Astrocyte (in vitro differentiated cells and primary cell): ENCODE measurements at regions not wholly inside any gene's neighbourhood (a gene's known extent, or its start where the extent isn't known, plus 50 kb on each side); places are given as distances from the start of the nearest gene placed in this dataset.

Source experiments
- DNase-seq: peaks from one replicate; pipeline ENCODE4 v3.0.0-alpha.2; 2010; ENCODE audit warnings: low read depth
- FAIRE-seq: peaks from 2 replicates; lab custom pipeline; 2011; peaks lifted over from hg19 to GRCh38; lab: Jason Lieb, UNC
- H2AFZ ChIP-seq: 2 replicates; pipeline ENCODE4 v1.6.0; 2012; ENCODE audit warnings: low read depth, low read length, inconsistent platforms
- H3K27ac ChIP-seq: 2 replicates; pipeline ENCODE4 v1.5.1; 2011; ENCODE audit warnings: low read depth, low read length, inconsistent platforms
- H3K27me3 ChIP-seq: 2 replicates; pipeline ENCODE4 v1.6.0; 2011; ENCODE audit warnings: low read length, inconsistent platforms; ENCODE audit not compliant: insufficient read depth
- H3K36me3 ChIP-seq: 2 replicates; pipeline ENCODE4 v1.5.1; 2011; ENCODE audit warnings: low read length, inconsistent platforms; ENCODE audit not compliant: insufficient read depth
- H3K4me1 ChIP-seq: 2 replicates; pipeline ENCODE4 v1.5.1; 2011; ENCODE audit warnings: low read length, inconsistent platforms; ENCODE audit not compliant: insufficient read depth
- H3K4me2 ChIP-seq: 2 replicates; pipeline ENCODE4 v1.6.0; 2012; ENCODE audit warnings: low read length, inconsistent platforms
- H3K4me3 ChIP-seq: 2 replicates; pipeline ENCODE4 v1.5.1; 2011; ENCODE audit warnings: low read depth, mild to moderate bottlenecking, low read length, inconsistent platforms; ENCODE audit not compliant: insufficient read depth
- H3K79me2 ChIP-seq: 2 replicates; pipeline ENCODE4 v1.6.0; 2012; ENCODE audit warnings: mild to moderate bottlenecking, low read length, inconsistent platforms; ENCODE audit not compliant: insufficient read depth
- H3K9ac ChIP-seq: 2 replicates; pipeline ENCODE4 v1.6.0; 2012; ENCODE audit warnings: mild to moderate bottlenecking, low read length, inconsistent platforms
- H3K9me3 ChIP-seq: 2 replicates; pipeline ENCODE4 v1.5.1; 2012; ENCODE audit warnings: low read depth, mild to moderate bottlenecking, low read length, inconsistent platforms; ENCODE audit not compliant: insufficient read depth
- H4K20me1 ChIP-seq: 2 replicates; pipeline ENCODE4 v1.6.0; 2012; ENCODE audit warnings: low read length, inconsistent platforms; ENCODE audit not compliant: insufficient read depth
- H3K27ac Mint-ChIP-seq: one replicate; pipeline ENCODE4 v1.8.0; 2021; ENCODE audit warnings: mild to moderate bottlenecking, mixed read lengths; ENCODE audit not compliant: unreplicated experiment
- H3K27me3 Mint-ChIP-seq: one replicate; pipeline ENCODE4 v1.8.0; 2021; ENCODE audit warnings: low read depth, mixed read lengths; ENCODE audit not compliant: unreplicated experiment
- H3K36me3 Mint-ChIP-seq: one replicate; pipeline ENCODE4 v1.8.0; 2021; ENCODE audit warnings: low read depth, mixed read lengths; ENCODE audit not compliant: unreplicated experiment
- H3K4me1 Mint-ChIP-seq: one replicate; pipeline ENCODE4 v1.8.0; 2021; ENCODE audit warnings: low read depth, mixed read lengths; ENCODE audit not compliant: unreplicated experiment
- H3K4me3 Mint-ChIP-seq: one replicate; pipeline ENCODE4 v1.8.0; 2021; ENCODE audit warnings: mild to moderate bottlenecking, moderate library complexity, mixed read lengths; ENCODE audit not compliant: unreplicated experiment
- H3K9me3 Mint-ChIP-seq: one replicate; pipeline ENCODE4 v1.8.0; 2021; ENCODE audit warnings: mild to moderate bottlenecking, mixed read lengths; ENCODE audit not compliant: unreplicated experiment
- CTCF ChIP-seq: IDR thresholded peaks from 2 replicates; pipeline ENCODE4 v1.5.1; 2011; ENCODE audit warnings: low read depth, mild to moderate bottlenecking, inconsistent platforms, low read length, moderate library complexity; ENCODE audit not compliant: insufficient read depth
- EZH2 ChIP-seq: IDR thresholded peaks from 2 replicates; pipeline ENCODE4 v1.6.1; 2012; ENCODE audit warnings: mild to moderate bottlenecking, low read length, inconsistent platforms; ENCODE audit not compliant: insufficient read depth

GRCh38 chr18:73756256-73757091, 391.2 kb downstream of the FBXO15 start:
- FAIRE-seq (no peak), DNase-seq (no peak)
- H3K27me3 ChIP-seq: no peaks in the 10 kb centered on the region
- Mint-ChIP-seq H3K36me3 (no peaks in the 10 kb centered on the region), H3K4me3 (no peak overlapping the region), H3K27ac (no peak overlapping the region), H3K4me1 (peaks cover 5% of the 10 kb centered on the region), H3K9me3 (no peaks in the 10 kb centered on the region), H3K27me3 (peaks cover 7% of the 10 kb centered on the region)
- no peaks in the 10 kb centered on the region for H3K9me3 ChIP-seq
- H4K20me1 ChIP-seq: no peaks in the 10 kb centered on the region
- no peaks in the 10 kb centered on the region for H3K79me2 ChIP-seq
- H3K36me3 ChIP-seq: no peaks in the 10 kb centered on the region
- H2AFZ ChIP-seq: no peak overlapping the region
- no peak overlapping the region for H3K9ac ChIP-seq
- TF ChIP-seq EZH2 (no peak), CTCF (no peak)
- H3K4me3 ChIP-seq: no peak overlapping the region
- H3K27ac ChIP-seq: no peak overlapping the region
- no peak overlapping the region for H3K4me2 ChIP-seq
- H3K4me1 ChIP-seq: peaks cover 13% of the 10 kb centered on the region

GRCh38 chr18:73752965-73753364, 394.7 kb downstream of the FBXO15 start:
- Mint-ChIP-seq H3K27ac (peak overlapping the region; percentile 92), H3K36me3 (peaks cover 2% of the 10 kb centered on the region)

More at GRCh38 chr18:73752965-73753364, 394.7 kb downstream of the FBXO15 start:
- Histone ChIP-seq H3K4me3 (no peak overlapping the region), H3K9ac (no peak overlapping the region), H3K27me3 (no peaks in the 10 kb centered on the region), H3K36me3 (no peaks in the 10 kb centered on the region), H2AFZ (peak overlapping the region; percentile 11), H3K27ac (peak overlapping the region; percentile 22), H3K9me3 (no peaks in the 10 kb centered on the region), H4K20me1 (no peaks in the 10 kb centered on the region), H3K4me2 (peak overlapping the region; percentile 30), H3K4me1 (peaks cover 8% of the 10 kb centered on the region), H3K79me2 (no peaks in the 10 kb centered on the region)
- no peak for TF ChIP-seq CTCF
- no peak overlapping the region for H3K4me3 Mint-ChIP-seq
- peaks cover 5% of the 10 kb centered on the region for H3K4me1 Mint-ChIP-seq
- H3K27me3 Mint-ChIP-seq: peaks cover 3% of the 10 kb centered on the region
- DNase-seq (peak; percentile 35), FAIRE-seq (no peak)
- H3K9me3 Mint-ChIP-seq: no peaks in the 10 kb centered on the region
